ENCODE measurements at regions not wholly inside any gene's neighbourhood (a gene's known extent, or its start where the extent isn't known, plus 50 kb on each side); places are given as distances from the start of the nearest gene placed in this dataset.
A peak's percentile ranks its signal among the peaks of the same experiment; 100 is the strongest.

DNA sequence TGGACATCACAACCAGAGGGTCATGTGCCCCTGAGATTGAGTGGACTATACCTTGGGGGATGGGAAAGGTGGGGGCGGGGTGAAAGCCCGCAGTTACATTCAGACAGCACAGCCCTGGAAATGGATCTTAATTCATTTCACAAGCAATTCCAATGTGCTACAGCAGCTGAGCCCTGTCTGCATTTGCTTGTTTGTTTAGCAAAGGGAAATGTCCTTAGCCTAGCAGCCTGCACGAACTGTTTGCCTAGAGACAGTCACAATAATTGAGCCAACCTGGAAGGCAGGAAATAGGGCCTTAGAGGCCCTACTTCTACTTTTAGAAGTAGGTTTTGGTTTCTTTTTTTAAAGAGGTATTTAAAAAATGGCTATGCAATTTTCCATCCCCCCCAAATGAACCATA, 177.3 kb upstream of the KL start:
- DNase-seq (peak in 4 of 5 donors; percentile 66 to 97 (median 82)), FAIRE-seq (no peak)
- TF ChIP-seq, protein P1, sequence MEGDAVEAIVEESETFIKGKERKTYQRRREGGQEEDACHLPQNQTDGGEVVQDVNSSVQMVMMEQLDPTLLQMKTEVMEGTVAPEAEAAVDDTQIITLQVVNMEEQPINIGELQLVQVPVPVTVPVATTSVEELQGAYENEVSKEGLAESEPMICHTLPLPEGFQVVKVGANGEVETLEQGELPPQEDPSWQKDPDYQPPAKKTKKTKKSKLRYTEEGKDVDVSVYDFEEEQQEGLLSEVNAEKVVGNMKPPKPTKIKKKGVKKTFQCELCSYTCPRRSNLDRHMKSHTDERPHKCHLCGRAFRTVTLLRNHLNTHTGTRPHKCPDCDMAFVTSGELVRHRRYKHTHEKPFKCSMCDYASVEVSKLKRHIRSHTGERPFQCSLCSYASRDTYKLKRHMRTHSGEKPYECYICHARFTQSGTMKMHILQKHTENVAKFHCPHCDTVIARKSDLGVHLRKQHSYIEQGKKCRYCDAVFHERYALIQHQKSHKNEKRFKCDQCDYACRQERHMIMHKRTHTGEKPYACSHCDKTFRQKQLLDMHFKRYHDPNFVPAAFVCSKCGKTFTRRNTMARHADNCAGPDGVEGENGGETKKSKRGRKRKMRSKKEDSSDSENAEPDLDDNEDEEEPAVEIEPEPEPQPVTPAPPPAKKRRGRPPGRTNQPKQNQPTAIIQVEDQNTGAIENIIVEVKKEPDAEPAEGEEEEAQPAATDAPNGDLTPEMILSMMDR (IDR thresholded peaks at IDR 0.05; ENCODE audit: borderline replicate concordance, extremely low read depth, insufficient read depth), result no peak
- Histone ChIP-seq H3K9me3 (ENCODE audit: control insufficient read depth in 2 of 3, insufficient read depth in 1 of 3, low read length in 3 of 3) (peaks cover 0 to 2% (median 0%) of the 10 kb centered on the region in 3 donors), H3K27me3 (ENCODE audit: control insufficient read depth, insufficient read depth, low read length) (no peaks in the 10 kb centered on the region), H3K4me3 (ENCODE audit: low read length in 3 of 3) (peak overlapping the region in 1 of 3 donors; percentile 41), H3K9ac (ENCODE audit: low read length in 3 of 3) (peak overlapping the region in 1 of 3 donors; percentile 41), H3K36me3 (ENCODE audit: control insufficient read depth in 2 of 3, insufficient read depth in 3 of 3, low read length in 3 of 3) (no peaks in the 10 kb centered on the region), H3K4me1 (ENCODE audit: control insufficient read depth in 2 of 3, insufficient read depth in 2 of 3, low read depth in 1 of 3, low read length in 3 of 3) (peaks cover 0 to 5% (median 5%) of the 10 kb centered on the region in 3 donors), H3K27ac (ENCODE audit: low read depth in 2 of 2, low read length in 2 of 2) (no peak overlapping the region)
- intact Hi-C loops (cut with DNase I), result no loop called here

DNA sequence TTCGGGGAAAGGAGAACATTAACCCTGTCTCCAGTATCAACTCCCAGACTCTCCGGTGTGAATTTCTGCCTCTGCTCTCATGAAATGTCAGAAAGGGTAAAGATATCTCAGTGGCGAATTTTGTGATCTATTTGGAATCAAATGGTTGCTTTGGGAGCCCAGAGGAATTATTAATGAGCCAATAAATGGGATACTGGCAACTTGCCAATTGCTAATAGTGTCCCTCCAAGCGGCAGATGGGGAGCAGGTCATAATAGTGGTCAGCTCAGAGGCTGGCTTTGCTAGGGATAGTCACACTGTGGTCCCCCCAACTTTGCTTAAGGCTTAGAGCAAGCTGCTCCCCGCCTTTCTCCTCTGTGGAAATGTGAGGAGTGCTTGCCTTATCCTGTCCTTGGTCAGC, 176.1 kb upstream of the KL start:
- no peak overlapping the region for H3K4me3 ChIP-seq (ENCODE audit: low read length in 3 of 3)
- TF ChIP-seq, protein P1 (IDR thresholded peaks at IDR 0.05; ENCODE audit: borderline replicate concordance, extremely low read depth, insufficient read depth), result no peak
- no peak for FAIRE-seq
- H3K9ac ChIP-seq (ENCODE audit: low read length in 3 of 3), result no peak overlapping the region
- intact Hi-C loops (cut with DNase I), result no loop called here
- DNase-seq, result no peak
- H3K36me3 ChIP-seq (ENCODE audit: control insufficient read depth in 2 of 3, insufficient read depth in 3 of 3, low read length in 3 of 3), result no peaks in the 10 kb centered on the region
- peaks cover 0 to 5% (median 5%) of the 10 kb centered on the region in 3 donors for H3K4me1 ChIP-seq (ENCODE audit: control insufficient read depth in 2 of 3, insufficient read depth in 2 of 3, low read depth in 1 of 3, low read length in 3 of 3)
- H3K27ac ChIP-seq (ENCODE audit: low read depth in 2 of 2, low read length in 2 of 2), result no peak overlapping the region
- no peaks in the 10 kb centered on the region for H3K27me3 ChIP-seq (ENCODE audit: control insufficient read depth, insufficient read depth, low read length)
- H3K9me3 ChIP-seq (ENCODE audit: control insufficient read depth in 2 of 3, insufficient read depth in 1 of 3, low read length in 3 of 3), result no peaks in the 10 kb centered on the region

DNA sequence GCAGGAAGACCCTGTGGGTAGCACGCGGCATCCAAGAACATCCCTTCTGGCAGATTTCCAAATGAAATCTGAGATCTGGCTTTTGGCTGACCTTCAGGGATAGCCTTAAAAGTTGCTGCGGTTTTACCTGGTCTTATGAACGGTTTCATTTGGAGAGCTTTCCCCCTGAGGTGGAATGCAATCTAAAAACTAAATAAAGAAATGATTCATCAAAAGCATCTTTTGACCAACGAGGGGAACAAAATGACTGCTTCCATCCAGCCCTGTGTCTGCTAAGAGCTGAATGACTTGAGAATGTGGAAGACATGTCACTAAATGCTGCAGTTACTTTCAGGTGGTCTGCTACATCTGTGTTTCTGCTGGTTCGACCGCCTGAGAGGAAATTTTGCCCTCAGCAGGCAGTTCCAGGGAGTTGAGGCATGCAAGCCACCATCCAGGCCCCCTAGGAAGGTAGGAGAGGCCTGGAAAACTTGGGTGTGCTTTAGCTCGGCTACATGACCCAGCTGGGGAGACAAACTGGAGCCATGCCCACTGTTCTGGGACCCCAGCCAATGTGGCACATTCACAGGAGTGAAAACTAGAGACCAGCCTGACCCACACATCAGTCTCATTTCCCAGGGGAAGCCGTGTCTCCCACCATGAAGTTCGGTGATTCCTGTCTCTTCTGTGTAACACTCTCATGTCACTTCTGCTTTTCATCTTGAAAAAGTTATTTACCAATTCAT, 175.1 kb upstream of the KL start:
- DNase-seq (no peak), FAIRE-seq (no peak)
- H3K9ac ChIP-seq (ENCODE audit: low read length in 3 of 3), result no peak overlapping the region
- H3K27me3 ChIP-seq (ENCODE audit: control insufficient read depth, insufficient read depth, low read length), result no peaks in the 10 kb centered on the region
- H3K4me1 ChIP-seq (ENCODE audit: control insufficient read depth in 2 of 3, insufficient read depth in 2 of 3, low read depth in 1 of 3, low read length in 3 of 3), result peaks cover 0 to 6% (median 5%) of the 10 kb centered on the region in 3 donors
- H3K27ac ChIP-seq (ENCODE audit: low read depth in 2 of 2, low read length in 2 of 2), result no peak overlapping the region
- no peaks in the 10 kb centered on the region for H3K9me3 ChIP-seq (ENCODE audit: control insufficient read depth in 2 of 3, insufficient read depth in 1 of 3, low read length in 3 of 3)
- TF ChIP-seq, protein P1 (IDR thresholded peaks at IDR 0.05; ENCODE audit: borderline replicate concordance, extremely low read depth, insufficient read depth), result no peak
- intact Hi-C loops (cut with DNase I), result no loop called here
- no peak overlapping the region for H3K4me3 ChIP-seq (ENCODE audit: low read length in 3 of 3)
- no peaks in the 10 kb centered on the region for H3K36me3 ChIP-seq (ENCODE audit: control insufficient read depth in 2 of 3, insufficient read depth in 3 of 3, low read length in 3 of 3)

Data from kidney (tissue), 13 donors.